Progenitor cell of endocrine pancreas (in vitro differentiated cells): ENCODE measurements at regions not wholly inside any gene's neighbourhood (a gene's known extent, or its start where the extent isn't known, plus 50 kb on each side); places are given as distances from the start of the nearest gene placed in this dataset.

Source experiments
- DNase-seq: peaks from one replicate; pipeline ENCODE4 v3.0.0; 2021; ENCODE audit warnings: low spot score; ENCODE audit not compliant: unreplicated experiment
- H3K27ac Mint-ChIP-seq: 2 replicates; pipeline ENCODE4 v1.8.0; 2021; ENCODE audit warnings: mild to moderate bottlenecking, moderate library complexity, mixed read lengths
- H3K27me3 Mint-ChIP-seq: 2 replicates; pipeline ENCODE4 v1.8.0; 2021; ENCODE audit warnings: mixed read lengths
- H3K36me3 Mint-ChIP-seq: 2 replicates; pipeline ENCODE4 v1.8.0; 2022; ENCODE audit warnings: mixed read lengths; ENCODE audit not compliant: insufficient read depth
- H3K4me1 Mint-ChIP-seq: 2 replicates; pipeline ENCODE4 v1.8.0; 2021; ENCODE audit warnings: low read depth, mixed read lengths
- H3K4me3 Mint-ChIP-seq: 2 replicates; pipeline ENCODE4 v1.8.0; 2021; ENCODE audit warnings: low read depth, mild to moderate bottlenecking, moderate library complexity, mixed read lengths
- H3K9me3 Mint-ChIP-seq: 2 replicates; pipeline ENCODE4 v1.8.0; 2021; ENCODE audit warnings: low read depth, mixed read lengths
- TF ChIP-seq, protein P1 (sequence below): fragments of 200-600 bp; sonication (generic); IDR thresholded peaks from one replicate; pipeline ENCODE4 v1.5.0; 2021; ENCODE audit warnings: antibody characterized with exemption, mild to moderate bottlenecking; ENCODE audit not compliant: unreplicated experiment

DNA sequence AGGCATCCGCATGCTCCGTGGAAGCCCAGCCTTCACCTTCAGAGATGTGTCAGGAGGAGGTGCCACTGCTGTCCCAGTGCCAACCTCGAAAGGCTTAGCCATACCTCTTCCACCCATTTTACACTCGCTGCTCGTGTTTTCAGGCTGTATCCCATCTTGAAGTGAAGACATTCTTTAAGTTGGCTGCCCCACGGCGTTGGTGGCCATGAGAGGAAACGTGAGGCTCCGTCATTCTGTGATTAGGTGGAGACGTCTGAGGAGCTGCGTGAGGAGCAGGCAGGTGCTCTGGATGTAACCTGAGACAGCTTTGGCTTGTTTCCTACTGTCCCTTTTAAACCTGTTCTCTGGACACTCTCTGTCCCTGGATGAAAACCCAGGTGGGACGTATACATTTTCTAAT lies 159.9 kb upstream of the RNF32 start:
- no peak overlapping the region for H3K27ac Mint-ChIP-seq
- DNase-seq, result no peak
- no peak overlapping the region for H3K4me3 Mint-ChIP-seq
- peaks cover 1% of the 10 kb centered on the region for H3K36me3 Mint-ChIP-seq
- H3K9me3 Mint-ChIP-seq, result no peaks in the 10 kb centered on the region
- H3K27me3 Mint-ChIP-seq, result peaks cover 9% of the 10 kb centered on the region
- H3K4me1 Mint-ChIP-seq, result peaks cover 11% of the 10 kb centered on the region
- TF ChIP-seq, protein P1, sequence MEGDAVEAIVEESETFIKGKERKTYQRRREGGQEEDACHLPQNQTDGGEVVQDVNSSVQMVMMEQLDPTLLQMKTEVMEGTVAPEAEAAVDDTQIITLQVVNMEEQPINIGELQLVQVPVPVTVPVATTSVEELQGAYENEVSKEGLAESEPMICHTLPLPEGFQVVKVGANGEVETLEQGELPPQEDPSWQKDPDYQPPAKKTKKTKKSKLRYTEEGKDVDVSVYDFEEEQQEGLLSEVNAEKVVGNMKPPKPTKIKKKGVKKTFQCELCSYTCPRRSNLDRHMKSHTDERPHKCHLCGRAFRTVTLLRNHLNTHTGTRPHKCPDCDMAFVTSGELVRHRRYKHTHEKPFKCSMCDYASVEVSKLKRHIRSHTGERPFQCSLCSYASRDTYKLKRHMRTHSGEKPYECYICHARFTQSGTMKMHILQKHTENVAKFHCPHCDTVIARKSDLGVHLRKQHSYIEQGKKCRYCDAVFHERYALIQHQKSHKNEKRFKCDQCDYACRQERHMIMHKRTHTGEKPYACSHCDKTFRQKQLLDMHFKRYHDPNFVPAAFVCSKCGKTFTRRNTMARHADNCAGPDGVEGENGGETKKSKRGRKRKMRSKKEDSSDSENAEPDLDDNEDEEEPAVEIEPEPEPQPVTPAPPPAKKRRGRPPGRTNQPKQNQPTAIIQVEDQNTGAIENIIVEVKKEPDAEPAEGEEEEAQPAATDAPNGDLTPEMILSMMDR, result no peak

DNA sequence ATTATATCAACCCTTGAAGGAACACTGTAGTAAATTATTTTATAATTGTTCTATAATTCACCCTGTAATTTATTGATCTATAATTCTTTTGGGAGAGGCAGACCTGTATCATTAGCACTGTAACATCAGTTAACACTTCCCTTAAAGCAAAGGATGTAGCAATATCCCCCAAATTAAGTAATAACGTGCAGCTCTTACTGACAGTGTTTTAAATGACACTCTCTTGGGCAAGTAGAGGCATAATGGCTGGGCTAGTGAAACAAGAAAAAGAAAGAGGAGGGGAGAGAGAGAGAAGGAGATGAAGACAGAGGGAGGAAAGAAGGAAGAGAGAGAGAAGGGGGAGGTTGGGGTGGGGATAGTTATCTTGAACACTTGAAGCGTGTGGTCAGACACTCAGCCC lies 161.0 kb upstream of the RNF32 start:
- TF ChIP-seq, protein P1, result no peak
- H3K4me1 Mint-ChIP-seq, result peaks cover 11% of the 10 kb centered on the region
- H3K36me3 Mint-ChIP-seq, result peaks cover 1% of the 10 kb centered on the region
- H3K4me3 Mint-ChIP-seq, result no peak overlapping the region
- H3K27me3 Mint-ChIP-seq, result peaks cover 10% of the 10 kb centered on the region
- DNase-seq, result no peak
- H3K9me3 Mint-ChIP-seq, result no peaks in the 10 kb centered on the region
- H3K27ac Mint-ChIP-seq, result peak overlapping the region; percentile 55

DNA sequence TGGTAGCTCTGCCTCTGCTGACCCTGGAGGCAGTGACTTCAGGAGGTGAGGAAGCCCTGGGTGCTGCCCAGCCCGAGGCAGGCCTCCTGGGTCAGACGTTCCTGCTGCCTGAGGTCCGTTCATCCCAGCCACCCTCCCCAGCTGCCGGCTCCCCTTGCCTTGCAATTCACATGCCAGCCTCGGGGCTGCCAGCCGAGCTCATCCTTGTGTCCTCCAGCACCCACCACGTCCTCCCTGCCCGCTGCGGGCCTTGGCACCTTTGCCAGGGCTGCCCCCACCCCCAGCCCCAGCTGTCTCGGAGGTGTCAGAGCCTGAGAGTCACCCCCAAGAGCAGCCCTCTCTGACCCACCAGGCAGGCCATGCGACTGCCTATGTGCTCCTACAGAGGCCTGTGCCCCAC lies 162.1 kb upstream of the RNF32 start:
- H3K4me1 Mint-ChIP-seq, result peaks cover 13% of the 10 kb centered on the region
- H3K27ac Mint-ChIP-seq, result no peak overlapping the region
- peaks cover 11% of the 10 kb centered on the region for H3K27me3 Mint-ChIP-seq
- H3K9me3 Mint-ChIP-seq, result no peaks in the 10 kb centered on the region
- TF ChIP-seq, protein P1, result no peak
- DNase-seq, result no peak
- no peak overlapping the region for H3K4me3 Mint-ChIP-seq
- H3K36me3 Mint-ChIP-seq, result peaks cover 1% of the 10 kb centered on the region

DNA sequence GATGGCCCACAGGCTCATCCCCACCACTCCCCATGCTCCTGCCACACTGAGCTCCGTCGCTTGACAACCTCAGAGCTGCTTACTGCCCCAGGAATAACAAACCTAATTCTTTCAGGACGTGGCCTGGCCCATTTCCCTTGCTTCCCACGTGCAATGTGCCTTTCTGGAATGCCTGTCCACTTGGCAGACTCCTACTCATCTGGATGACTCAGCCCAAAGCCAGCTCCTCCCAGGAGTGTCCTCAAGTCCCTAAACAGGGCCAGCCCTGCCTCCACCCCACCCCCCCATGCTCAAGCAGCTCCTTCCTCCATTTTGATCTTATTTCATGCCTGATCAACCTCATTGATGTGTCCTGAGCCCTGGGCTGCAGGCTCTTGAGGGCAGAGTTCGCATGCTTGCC lies 164.9 kb upstream of the RNF32 start:
- Mint-ChIP-seq H3K36me3 (peaks cover 5% of the 10 kb centered on the region), H3K27me3 (peaks cover 11% of the 10 kb centered on the region), H3K4me3 (no peak overlapping the region), H3K27ac (no peak overlapping the region), H3K4me1 (peaks cover 19% of the 10 kb centered on the region), H3K9me3 (peaks cover 5% of the 10 kb centered on the region)
- TF ChIP-seq, protein P1, result no peak
- no peak for DNase-seq

DNA sequence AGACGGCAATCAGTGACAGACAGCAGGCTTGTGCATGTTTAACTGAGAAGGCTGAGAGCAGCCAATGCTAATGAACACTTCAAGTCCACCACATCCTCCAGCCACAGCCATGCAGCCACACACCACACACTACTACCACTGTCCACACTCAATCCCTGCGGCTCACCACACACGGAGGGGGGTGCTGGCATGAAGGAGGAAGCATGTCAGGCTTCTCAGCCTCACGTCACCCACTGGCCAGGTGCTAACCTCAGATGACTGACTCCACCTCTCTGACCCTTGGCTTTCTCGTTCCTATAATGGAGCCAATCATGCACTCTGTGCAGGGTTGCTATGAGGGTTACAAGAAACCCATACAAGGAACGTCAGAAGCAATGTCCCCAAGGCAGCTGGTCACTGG lies 165.4 kb upstream of the RNF32 start:
- peaks cover 11% of the 10 kb centered on the region for H3K27me3 Mint-ChIP-seq
- H3K27ac Mint-ChIP-seq, result no peak overlapping the region
- TF ChIP-seq, protein P1, result no peak
- DNase-seq, result no peak
- peaks cover 5% of the 10 kb centered on the region for H3K36me3 Mint-ChIP-seq
- H3K9me3 Mint-ChIP-seq, result peaks cover 5% of the 10 kb centered on the region
- peaks cover 19% of the 10 kb centered on the region for H3K4me1 Mint-ChIP-seq
- H3K4me3 Mint-ChIP-seq, result no peak overlapping the region
